Right lobe of liver (tissue), 4 donors: ENCODE measurements at regions not wholly inside any gene's neighbourhood (a gene's known extent, or its start where the extent isn't known, plus 50 kb on each side); places are given as distances from the start of the nearest gene placed in this dataset.

Source experiments
- POLR2A ChIP-seq: fragments of 450-650 bp; IDR thresholded peaks from one replicate; pipeline ENCODE4 v1.6.1; 2017; ENCODE audit warnings: antibody characterized with exemption, mild to moderate bottlenecking
- TF ChIP-seq, protein P1 (sequence below), 4 donors: fragments of 200-600 bp in 3 of 4; fragments of 450-650 bp in 1 of 4; IDR thresholded peaks; one replicate each; pipeline versions ENCODE4 v1.5.1 to v1.8.0; 2016 to 2022; ENCODE audit warnings: antibody characterized with exemption in 4 of 4, mild to moderate bottlenecking in 2 of 4
- donor health status: DM: no; HTN: no; CAD: no.
- donor health status: DM: no; HTN: no; CAD: no.
- donor health status: DM: no; HTN: yes; CAD: no.

DNA sequence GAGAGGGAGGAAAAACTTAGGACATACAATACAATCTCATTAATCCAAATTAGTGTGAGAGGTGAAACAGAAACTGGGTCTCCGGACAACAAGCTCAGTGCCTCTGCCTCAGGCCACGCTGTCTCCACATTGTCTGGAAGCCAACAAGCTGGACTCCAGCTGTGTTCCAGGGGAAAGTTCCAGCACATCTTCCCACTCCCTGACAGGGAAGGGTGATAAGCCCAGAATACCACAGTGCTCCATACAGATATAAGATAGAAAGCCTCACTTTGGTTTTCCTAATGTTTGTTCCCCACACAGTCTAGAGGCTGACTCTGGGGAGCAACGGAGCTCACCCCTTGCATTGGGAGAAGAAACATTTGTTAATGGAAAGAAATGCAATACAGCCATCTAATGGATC is 117.1 kb upstream of the SPTLC3 start:
- TF ChIP-seq, protein P1, sequence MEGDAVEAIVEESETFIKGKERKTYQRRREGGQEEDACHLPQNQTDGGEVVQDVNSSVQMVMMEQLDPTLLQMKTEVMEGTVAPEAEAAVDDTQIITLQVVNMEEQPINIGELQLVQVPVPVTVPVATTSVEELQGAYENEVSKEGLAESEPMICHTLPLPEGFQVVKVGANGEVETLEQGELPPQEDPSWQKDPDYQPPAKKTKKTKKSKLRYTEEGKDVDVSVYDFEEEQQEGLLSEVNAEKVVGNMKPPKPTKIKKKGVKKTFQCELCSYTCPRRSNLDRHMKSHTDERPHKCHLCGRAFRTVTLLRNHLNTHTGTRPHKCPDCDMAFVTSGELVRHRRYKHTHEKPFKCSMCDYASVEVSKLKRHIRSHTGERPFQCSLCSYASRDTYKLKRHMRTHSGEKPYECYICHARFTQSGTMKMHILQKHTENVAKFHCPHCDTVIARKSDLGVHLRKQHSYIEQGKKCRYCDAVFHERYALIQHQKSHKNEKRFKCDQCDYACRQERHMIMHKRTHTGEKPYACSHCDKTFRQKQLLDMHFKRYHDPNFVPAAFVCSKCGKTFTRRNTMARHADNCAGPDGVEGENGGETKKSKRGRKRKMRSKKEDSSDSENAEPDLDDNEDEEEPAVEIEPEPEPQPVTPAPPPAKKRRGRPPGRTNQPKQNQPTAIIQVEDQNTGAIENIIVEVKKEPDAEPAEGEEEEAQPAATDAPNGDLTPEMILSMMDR (IDR thresholded peaks at IDR 0.05), result no peak
- TF ChIP-seq POLR2A, result no peak
